SH-SY5Y (cell line): ENCODE measurements at regions not wholly inside any gene's neighbourhood (a gene's known extent, or its start where the extent isn't known, plus 50 kb on each side); places are given as distances from the start of the nearest gene placed in this dataset.

Experiments
- GATA2 ChIP-seq: IDR thresholded peaks from 2 replicates; pipeline ENCODE4 v1.6.1; 2011; ENCODE audit warnings: mild to moderate bottlenecking, low read depth, low read length
- GATA3 ChIP-seq: IDR thresholded peaks from 2 replicates; pipeline ENCODE4 v1.6.1; 2011; ENCODE audit warnings: low read depth, mild to moderate bottlenecking, low read length, moderate library complexity

DNA sequence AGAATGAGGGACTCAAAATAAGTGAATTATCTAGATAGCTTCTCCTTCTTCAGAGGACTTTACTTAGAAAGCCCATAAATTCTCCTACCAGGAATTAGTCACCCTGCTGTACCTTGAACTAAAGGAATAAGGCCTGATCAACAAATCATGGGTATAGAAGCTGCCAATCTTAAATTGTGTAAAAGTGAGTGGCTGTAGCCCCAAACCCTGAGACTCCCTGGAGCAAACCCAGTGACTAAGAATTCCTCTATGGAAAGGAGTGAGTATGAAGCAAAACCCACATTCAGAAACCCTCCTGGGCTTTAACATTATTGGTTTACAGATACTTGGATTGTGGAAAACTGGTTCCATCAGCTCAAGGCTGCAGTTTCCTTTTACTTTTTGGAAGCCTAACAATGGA, 285.8 kb upstream of the TBX18 start:
- TF ChIP-seq GATA2: no peak
- no peak for TF ChIP-seq GATA3
